GM18507 (cell line): ENCODE measurements at regions not wholly inside any gene's neighbourhood (a gene's known extent, or its start where the extent isn't known, plus 50 kb on each side); places are given as distances from the start of the nearest gene placed in this dataset.

Experiments
- DNase-seq: peaks from one replicate; pipeline ENCODE4 v3.0.0; 2011; ENCODE audit warnings: low read depth; ENCODE audit not compliant: insufficient read length; ENCODE audit errors: extremely low spot score
- FAIRE-seq: peaks from 2 replicates; lab custom pipeline; 2011; peaks lifted over from hg19 to GRCh38; lab: Jason Lieb, UNC

DNA sequence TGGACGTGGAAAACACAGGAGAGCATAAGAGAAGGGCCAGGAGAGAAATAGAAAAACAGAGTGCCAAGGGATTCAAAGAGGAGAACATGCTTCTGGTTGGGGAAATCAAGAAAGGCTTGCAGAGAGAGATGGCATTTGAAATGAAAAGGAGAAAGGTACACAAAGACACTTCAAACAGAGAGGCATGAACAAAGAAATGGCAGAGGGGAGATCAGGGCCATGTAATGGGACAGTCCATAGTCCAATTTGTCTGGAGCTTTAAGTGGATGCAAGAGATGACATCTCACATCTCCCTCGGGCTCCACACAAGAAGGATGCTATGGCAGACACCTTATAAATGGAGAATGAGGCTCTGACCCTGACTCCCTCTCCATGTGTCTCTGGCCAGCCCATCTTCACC, 331.1 kb downstream of the MLLT3 start:
- FAIRE-seq (no peak), DNase-seq (no peak)

DNA sequence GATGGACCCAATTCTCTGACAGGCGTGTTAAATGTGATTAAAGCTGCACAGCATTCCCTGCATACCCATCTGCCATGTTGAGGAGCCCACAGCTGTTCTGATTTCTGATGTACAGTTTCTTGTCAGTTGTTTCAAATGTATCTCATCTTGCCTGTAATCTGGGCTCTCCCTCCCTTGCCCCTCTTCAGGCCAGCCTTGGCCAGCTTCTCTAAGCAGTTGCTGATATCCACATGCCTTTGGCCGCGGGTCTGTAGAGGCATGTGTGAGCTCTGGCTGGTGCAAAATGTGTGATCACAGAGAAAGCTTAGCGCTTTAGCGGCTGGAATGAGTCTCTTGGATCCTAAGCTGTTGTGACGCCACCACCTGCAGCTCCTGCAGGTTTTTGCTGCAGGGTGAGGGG, 332.0 kb downstream of the MLLT3 start:
- FAIRE-seq = no peak

DNA sequence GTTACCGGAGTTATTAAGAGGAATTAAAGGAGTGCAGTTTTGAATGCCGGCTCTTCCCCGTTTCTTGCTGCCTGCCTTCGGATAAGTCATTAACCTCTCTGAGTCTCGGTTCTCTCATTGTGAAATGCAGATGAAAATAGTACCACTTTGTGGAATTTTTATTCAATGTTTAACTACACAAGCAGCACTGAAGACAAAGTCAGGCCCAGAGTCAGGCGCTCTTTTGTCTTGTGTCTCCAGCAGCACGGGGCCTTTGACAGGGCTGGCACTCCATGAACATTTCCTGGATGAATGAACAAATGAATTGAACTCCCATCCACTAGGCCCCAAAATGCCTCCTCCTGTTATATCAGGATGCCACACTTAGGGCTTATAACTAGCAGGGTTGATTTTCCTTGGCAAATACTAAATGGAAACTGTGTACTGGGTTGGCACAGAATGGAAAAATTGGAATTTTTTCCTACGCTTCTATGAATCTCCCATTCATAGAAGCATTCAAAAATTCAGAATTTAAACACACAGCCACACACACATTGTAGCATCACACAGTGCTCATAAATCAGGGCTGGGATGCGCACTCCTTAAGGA, 332.8 kb downstream of the MLLT3 start:
- DNase-seq = no peak
- peak; percentile 61 for FAIRE-seq

More for the DNA sequence above, 332.0 kb downstream of the MLLT3 start:
- DNase-seq = no peak

DNA sequence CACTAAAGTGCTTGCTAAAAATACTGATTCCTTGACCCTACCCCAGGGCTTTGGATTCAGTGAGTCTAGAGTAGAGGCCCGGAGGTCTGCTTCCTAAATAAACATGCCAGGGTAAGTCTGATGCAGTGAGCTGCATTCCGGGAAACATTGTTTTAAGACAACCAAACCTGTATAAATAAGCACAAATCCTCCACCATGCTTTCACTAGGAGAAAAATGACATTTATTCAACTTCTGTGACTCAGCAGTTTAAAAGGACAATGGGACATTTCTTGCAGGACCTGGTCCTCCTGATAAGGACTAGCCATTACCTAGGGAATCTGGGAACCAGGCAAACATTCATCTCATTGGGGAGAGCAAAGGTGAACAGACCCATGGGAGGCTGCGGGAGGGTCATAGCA, 335.3 kb downstream of the MLLT3 start:
- FAIRE-seq = no peak
- DNase-seq = no peak

DNA sequence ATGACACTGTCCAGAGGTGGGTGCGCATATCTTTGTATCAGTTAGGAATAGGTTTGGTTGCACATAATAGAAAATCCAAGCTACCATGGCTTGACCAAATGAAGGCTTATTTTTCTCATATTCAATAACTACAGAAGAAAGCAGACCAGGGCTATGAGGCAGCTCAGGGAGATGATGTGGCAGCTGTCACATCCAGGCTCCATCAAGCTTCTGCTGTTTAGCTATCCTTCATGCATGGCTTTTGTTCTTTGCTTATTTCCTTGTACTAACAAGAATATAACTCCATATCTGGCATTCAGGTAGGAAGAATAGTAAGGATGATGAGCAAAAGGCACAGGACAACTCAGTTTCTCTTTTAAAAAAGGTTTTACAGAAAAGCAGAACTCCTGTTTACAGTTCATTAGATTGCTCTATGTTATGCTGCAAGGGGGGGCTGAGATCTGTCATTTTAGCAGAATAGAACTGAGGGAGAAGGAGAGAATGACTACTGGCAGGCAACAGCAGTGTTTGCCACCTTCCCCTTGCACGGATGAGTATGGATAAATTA, 336.1 kb downstream of the MLLT3 start:
- no peak for FAIRE-seq

DNA sequence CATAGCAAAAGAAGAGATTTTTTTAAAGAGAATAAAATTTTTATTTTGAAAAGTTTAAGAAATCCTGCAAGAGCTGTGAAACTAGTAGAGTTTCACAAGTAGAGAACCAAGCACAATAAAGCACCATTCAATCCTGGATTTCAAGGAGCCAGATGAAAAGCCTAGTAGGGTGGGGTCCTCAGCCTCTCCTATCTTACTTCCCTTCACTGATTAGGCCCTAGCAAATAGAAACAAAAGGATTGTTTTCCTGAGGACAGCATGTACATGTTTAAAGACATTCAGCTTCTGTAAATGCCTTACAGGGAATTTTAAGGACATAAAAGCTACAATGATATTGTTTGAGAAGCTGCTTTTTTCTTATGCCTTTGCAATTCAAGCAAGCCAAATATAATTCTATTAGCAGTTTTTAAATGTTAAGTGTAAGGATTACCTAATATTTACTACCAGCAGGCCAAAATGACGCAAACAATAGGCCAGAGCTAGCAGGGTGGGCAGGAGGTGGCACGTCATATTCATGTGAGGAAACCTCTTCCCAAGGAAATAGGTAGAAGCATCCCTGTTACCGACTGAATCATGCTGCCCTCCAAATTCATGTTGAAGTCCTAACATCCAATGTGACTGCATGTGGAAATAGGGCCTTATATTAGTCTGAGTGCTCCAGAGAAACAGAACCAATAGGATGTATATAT, 337.6 kb downstream of the MLLT3 start:
- no peak for FAIRE-seq
- no peak for DNase-seq

More for the DNA sequence above, 336.1 kb downstream of the MLLT3 start:
- DNase-seq = no peak

DNA sequence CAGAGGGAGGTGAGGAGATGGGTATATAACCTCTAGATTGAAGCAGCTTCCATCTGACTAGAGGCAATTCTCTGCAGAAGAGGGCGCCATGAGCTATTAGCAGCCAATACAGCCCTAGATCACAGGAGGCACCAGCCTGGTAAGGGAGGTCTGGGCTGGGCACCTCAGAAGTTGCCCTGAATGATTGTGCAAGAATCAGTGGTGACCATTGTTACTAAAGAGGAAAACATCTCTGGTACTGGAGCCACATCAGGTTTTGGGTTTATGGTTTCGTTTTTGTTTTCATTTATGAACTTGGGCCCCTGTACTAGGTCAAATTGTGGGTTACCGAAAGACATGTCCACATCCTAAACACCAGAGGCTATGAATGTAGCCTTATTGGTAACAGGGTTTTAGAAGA, 342.0 kb downstream of the MLLT3 start:
- FAIRE-seq (peak; percentile 46), DNase-seq (no peak)

DNA sequence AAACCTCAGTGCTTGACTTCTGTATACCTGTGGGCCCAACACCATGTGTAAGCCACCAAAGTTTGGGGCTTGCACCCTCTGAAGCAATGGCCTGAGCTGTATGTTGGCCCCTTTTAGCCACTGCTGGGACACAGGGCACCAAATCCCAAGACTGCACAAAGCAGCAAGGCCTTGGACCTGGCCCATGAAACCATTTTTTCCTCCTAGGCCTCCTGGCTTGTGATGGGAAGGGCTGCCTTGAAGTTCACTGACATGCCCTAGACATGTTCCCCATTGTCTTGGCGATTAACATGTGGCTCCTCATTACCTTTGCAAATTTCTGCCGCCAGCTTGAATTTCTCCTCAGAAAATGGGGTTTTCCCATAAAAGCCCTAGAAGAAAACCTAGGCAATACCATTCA, 345.5 kb downstream of the MLLT3 start:
- no peak for DNase-seq
- FAIRE-seq = no peak

DNA sequence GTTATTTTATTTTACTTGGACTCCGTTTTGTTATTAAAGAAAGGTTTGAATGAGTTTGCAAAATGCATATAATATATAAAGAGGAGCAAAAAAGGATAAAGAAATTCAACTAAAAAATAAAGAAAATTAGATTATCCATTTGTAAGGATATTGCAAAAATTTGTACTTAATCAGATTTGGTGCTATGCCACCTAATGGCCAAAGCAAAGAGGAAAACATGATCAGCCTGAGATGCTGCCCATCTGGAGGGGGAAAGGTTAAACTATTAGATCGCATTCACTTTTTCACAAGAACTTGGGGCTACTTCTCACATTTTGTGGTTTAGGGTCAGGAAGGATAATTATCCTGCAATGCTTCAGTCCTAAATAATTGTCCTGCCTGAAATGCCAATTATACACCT, 350.6 kb downstream of the MLLT3 start:
- FAIRE-seq = no peak
- DNase-seq = no peak

DNA sequence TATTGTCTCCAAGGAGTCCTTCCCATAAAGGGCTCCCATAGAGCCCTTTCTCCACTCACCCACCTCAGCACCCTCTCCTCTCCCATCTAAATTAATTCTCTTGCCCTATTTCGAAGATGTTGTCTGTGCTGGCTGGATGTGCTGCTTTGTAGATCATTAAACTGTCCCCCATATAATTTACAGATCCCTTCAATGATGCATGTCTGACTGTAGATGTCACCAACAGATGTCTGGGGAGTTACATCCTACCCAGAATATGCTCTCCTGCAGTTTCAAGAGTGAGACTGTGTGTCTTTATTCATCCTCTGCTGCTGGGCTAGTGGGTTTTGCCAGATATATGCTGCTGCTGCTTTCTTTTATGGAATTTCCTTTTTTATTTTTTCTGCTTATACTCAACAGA, 351.2 kb downstream of the MLLT3 start:
- DNase-seq = no peak
- FAIRE-seq = no peak

DNA sequence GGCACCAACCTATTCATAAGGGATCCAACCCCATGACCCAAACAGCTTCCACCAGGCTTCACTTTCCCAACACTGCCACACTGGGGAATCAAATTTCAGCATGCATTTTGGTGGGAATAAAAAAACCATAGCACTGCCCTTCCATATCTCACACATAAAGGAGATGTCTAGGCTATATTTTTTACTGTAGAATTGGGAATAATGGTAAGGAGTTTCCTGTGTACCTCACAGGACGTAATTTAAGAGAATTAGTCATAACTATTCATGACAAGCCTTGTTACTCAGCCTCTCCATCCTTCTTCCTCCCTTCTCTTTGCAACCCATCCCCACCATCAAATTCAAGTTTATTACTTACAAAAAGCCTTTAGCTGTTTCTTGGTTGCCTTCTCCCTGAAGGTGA, 352.1 kb downstream of the MLLT3 start:
- FAIRE-seq (no peak), DNase-seq (no peak)

DNA sequence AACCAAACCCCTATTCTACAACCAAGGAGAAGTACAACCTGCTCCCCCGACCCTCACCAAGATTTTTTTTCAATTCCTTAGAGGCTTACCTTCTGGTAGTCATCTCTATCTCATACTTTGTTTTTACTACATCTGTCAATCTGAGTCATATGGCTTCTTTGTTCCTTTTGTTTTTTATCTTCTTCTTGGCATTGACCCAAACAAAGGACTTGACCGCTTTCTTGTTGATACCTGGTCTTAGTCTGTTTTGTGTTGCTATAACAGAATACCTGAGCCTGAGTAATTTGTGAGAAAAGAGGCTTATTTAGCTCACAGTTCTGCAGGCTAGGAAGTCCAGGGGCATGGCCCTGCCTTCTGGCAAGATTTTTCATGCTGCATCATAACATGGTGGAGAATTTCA, 352.7 kb downstream of the MLLT3 start:
- DNase-seq = no peak
- FAIRE-seq = no peak

DNA sequence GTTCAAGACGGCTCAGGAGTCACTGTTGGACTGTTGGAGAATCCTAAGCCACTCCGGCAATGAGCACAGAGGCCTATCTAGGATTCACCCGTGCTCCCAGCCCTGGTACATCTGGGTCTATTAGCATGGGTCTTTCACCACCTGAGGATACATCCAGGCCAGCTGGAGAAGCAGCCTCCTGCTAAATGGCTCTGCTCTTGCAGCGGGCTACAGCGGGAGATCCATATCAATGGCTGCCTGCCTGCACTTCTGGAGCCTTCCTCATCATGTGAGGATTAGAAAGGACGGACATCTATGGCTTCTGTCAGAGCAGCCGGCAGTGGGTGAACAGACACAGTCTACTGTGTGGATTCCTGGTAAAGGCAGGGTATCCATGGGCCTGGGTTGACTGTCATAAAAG, 357.4 kb downstream of the MLLT3 start:
- FAIRE-seq (no peak), DNase-seq (no peak)

DNA sequence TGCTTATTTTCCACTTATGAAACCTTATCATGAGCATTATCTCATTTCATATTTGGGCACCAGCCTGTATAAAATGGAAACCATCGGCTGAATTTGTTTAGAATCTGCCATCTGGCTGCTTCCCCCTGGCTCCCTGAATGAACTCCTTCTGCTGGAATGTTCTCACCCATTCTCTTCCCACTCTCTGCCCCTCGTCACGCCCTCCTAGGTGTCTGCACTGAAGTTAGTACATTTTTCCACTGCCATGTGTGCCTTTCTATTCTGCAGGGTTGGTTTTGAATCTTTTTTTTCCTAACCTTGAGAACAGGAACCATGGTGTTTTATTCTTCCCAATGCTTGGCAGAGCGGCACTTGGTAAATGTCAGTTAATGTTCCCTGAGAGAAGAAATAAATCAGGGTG, 359.7 kb downstream of the MLLT3 start:
- DNase-seq = no peak

DNA sequence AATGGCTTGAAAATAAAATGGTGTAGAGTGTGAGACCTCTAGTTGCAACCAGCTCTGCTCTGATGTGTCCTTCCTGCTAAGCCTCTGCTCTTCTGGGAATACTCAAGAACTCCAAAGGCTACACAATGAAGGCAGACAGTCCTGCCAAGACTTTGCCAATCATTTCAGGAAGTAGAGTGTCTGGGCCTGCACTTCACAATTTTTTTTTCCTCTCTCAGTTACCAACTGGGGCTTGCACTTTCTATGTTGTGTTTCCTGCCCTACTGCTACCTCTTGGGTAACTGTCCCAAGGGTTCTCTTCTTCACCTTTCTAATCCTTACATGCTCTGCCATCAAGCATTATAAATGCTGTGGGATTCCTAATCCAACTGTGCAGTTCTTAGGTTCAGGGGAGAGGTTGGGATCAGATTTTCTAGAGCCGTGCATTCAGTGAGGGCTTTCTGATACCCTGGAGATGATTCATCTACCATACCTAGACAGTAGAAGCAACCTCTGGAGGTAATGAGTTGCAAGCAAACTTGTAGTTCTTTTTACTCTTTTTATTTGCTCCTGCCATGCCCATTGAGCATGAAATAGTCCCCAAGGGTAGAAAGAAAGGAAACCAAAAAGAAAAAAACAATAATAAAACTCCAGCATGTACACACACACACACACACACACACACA, 365.9 kb downstream of the MLLT3 start:
- DNase-seq = no peak
- no peak for FAIRE-seq

More for the DNA sequence above, 359.7 kb downstream of the MLLT3 start:
- FAIRE-seq = no peak

DNA sequence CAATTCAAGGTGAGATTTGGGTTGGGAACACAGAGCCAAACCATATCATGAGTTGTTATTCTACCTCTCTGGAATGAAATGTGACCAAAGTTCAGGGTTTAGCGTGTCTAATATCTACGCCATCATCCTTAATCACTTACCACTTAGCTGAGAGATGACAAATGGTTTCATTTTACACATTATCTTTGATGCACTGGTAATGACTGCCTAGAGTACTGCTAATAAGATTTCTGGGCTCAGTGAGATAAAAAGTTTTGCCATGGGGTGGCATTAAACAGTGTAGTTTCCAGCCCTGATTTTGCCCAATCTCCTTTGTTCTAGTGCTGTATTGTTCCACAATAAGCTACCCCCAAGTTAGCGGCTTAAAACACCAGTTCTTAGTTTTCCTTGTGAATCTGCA, 367.2 kb downstream of the MLLT3 start:
- no peak for FAIRE-seq
- no peak for DNase-seq

DNA sequence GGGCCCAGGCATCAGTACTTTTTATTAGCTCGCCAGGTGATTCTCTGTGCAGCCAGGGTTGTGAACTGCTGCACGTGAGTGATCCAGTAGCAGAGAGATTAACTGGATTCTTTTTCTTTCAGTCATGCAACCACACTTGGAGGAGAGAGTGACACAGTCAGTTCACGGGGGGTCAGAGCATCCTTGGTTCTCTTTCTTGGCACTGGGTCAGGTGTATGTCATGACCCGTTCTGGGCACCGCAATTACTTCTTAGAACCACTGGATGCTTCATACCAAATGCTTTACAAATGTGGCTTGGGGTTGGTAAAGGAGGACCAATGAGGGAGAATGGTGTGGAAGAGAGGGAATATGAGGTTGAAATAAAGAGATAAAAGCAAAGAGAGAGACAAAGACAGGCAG, 368.7 kb downstream of the MLLT3 start:
- DNase-seq (no peak), FAIRE-seq (no peak)

DNA sequence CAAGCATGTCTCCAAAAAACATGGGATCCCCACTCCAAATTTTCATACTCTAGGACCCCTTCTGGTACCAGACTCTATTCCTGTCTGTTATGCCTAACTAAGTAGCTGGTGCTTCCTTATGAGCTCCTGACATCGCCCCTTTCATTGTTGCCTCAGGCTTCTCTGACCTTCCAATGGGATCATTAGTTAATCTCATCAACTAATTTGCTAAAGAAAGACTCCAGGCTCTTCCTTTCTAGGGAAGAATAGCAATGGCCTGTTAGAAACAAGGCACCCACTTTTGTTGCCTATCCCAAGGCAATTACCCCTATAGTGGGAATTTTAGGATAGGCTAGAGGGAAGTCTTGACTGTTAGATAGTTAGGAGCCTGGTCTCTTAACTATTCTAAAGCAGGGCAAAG, 369.5 kb downstream of the MLLT3 start:
- no peak for DNase-seq
- no peak for FAIRE-seq

DNA sequence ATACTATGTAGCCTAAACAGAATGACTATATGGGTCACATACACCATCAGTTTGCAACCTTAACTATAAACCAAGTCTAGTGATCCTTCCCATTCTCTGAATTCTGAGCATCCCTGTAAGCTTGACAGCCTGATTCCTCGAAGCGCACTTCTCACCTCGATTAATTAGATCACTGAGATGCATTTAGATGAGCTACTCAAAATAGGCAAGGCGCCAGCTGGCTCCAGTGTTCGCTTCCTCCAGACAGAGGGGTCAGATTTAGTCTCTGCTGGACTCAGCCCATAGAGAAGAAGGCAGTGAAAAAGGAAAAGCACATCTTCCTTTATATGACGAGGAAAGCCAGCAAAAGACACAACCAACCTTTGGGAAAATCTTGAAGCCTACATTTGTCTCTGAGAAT, 371.5 kb downstream of the MLLT3 start:
- DNase-seq (no peak), FAIRE-seq (no peak)

DNA sequence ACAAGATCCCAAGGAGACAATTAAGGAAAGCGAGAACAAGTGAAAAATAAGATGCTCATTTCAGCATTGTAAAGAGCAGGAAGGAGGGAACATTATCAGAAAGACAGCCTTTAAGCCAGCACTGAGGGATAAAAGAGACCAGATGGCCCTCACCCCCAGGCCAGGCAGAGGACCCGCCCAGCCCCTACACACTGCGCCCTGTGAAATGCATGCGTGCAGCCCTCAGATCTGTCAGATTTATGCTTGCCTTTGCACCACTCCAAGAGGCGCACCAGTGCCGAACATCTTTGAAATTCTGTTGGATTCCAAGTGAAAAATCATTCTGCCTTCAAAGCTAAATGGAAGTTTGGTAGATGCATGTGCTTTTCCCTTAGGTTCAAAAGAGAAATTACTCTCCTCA, 378.0 kb downstream of the MLLT3 start:
- DNase-seq = no peak
- FAIRE-seq = no peak

DNA sequence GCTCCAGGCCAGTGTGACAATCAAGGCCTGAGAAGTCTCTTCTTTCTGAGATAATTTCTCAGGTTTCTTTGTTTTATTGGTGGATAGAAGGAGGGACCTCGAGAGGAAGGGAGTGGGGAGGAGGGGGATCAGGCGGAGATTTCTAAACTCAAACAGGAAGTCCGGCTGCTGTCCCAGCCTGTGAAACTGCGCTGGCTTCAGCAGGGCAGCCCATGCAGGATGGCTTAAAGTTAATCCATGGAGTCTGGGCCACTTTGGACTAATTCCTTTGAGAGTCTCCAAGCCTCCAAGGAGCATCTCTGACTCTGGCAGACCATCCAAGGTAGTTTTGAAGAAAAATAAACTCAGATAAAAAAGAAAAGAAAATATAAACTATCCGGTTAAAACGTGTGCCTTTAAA, 378.5 kb downstream of the MLLT3 start:
- FAIRE-seq (no peak), DNase-seq (no peak)
